Keratinocyte (primary cell): ENCODE measurements at regions not wholly inside any gene's neighbourhood (a gene's known extent, or its start where the extent isn't known, plus 50 kb on each side); places are given as distances from the start of the nearest gene placed in this dataset.
A peak's percentile ranks its signal among the peaks of the same experiment; 100 is the strongest.

Experiments
- DNase-seq: peaks from one replicate; pipeline ENCODE4 v3.0.0-alpha.2; 2011; ENCODE audit warnings: low read depth, missing footprints, low spot score
- FAIRE-seq: peaks from 2 replicates; lab custom pipeline; 2011; peaks lifted over from hg19 to GRCh38; lab: Jason Lieb, UNC
- H2AFZ ChIP-seq: 2 replicates; pipeline ENCODE4 v1.6.0; 2012; ENCODE audit warnings: low read length, control low read depth, inconsistent platforms; ENCODE audit not compliant: control insufficient read depth
- H3K27ac ChIP-seq: 2 replicates; pipeline ENCODE4 v1.5.1; 2011; ENCODE audit warnings: low read length; ENCODE audit not compliant: control insufficient read depth, insufficient read depth
- H3K27me3 ChIP-seq: 3 replicates; pipeline ENCODE4 v1.6.0; 2011; ENCODE audit warnings: low read length; ENCODE audit not compliant: control insufficient read depth, insufficient read depth; ENCODE audit errors: extremely low read depth
- H3K36me3 ChIP-seq, 2 experiments: 2 replicates in 1 of 2; 3 replicates in 1 of 2; pipeline ENCODE4 v1.5.1; 2011; ENCODE audit warnings: low read length in 2 of 2, mild to moderate bottlenecking in 1 of 2; ENCODE audit not compliant: control insufficient read depth in 2 of 2, insufficient read depth in 2 of 2; ENCODE audit errors: extremely low read depth in 1 of 2
- H3K4me1 ChIP-seq: 3 replicates; pipeline ENCODE4 v1.5.1; 2011; ENCODE audit warnings: low read length; ENCODE audit not compliant: control insufficient read depth, insufficient read depth; ENCODE audit errors: extremely low read depth
- H3K4me2 ChIP-seq: 3 replicates; pipeline ENCODE4 v1.6.0; 2011; ENCODE audit warnings: low read depth, low read length; ENCODE audit not compliant: control insufficient read depth, insufficient read depth; ENCODE audit errors: extremely low read depth
- H3K4me3 ChIP-seq, 3 experiments: fragments of 200-600 bp in 1 of 3; sonication (generic) in 1 of 3; 2 replicates in 2 of 3; 3 replicates in 1 of 3; pipeline ENCODE4 v1.5.1; 2011 to 2016; ENCODE audit warnings: low read length in 3 of 3, mild to moderate bottlenecking in 3 of 3, control low read depth in 2 of 3, inconsistent platforms in 1 of 3, low read depth in 1 of 3, mixed read lengths in 1 of 3, mixed run types in 1 of 3, moderate library complexity in 1 of 3; ENCODE audit not compliant: control insufficient read depth in 2 of 3, insufficient read depth in 2 of 3; ENCODE audit errors: extremely low read depth in 1 of 3
- H3K79me2 ChIP-seq: 2 replicates; pipeline ENCODE4 v1.6.0; 2012; ENCODE audit warnings: low read length; ENCODE audit not compliant: control insufficient read depth, insufficient read depth
- H3K9ac ChIP-seq: 3 replicates; pipeline ENCODE4 v1.6.0; 2011; ENCODE audit warnings: low read length; ENCODE audit not compliant: control insufficient read depth, insufficient read depth; ENCODE audit errors: extremely low read depth
- H3K9me1 ChIP-seq: 3 replicates; pipeline ENCODE4 v1.6.0; 2011; ENCODE audit warnings: low read length; ENCODE audit not compliant: control insufficient read depth, insufficient read depth; ENCODE audit errors: extremely low read depth
- H3K9me3 ChIP-seq: 2 replicates; pipeline ENCODE4 v1.5.1; 2012; ENCODE audit warnings: low read depth, low read length; ENCODE audit not compliant: control insufficient read depth
- H4K20me1 ChIP-seq: 3 replicates; pipeline ENCODE4 v1.6.0; 2011; ENCODE audit warnings: low read length; ENCODE audit not compliant: control insufficient read depth, insufficient read depth; ENCODE audit errors: extremely low read depth
- EZH2 ChIP-seq: IDR thresholded peaks from one replicate; pipeline ENCODE4 v1.6.1; 2012; ENCODE audit warnings: inconsistent platforms, mild to moderate bottlenecking, low read length, moderate library complexity
- dilution Hi-C: fragments of 300-500 bp; cut with MboI; formaldehyde crosslinking; loops from one replicate; pipeline ENCODE4 v1.7.0; 2020; ENCODE audit warnings: low sequenced_read_pairs; ENCODE audit not compliant: extremely low pct_ligation_motif_present
- TF ChIP-seq, protein P1 (sequence below), 3 experiments: IDR thresholded peaks in 1 of 3; conservative IDR thresholded peaks in 1 of 3; optimal IDR thresholded peaks in 1 of 3; 2 replicates in 2 of 3; 3 replicates in 1 of 3; pipeline versions ENCODE3 to v1.5.1; 2011; ENCODE audit warnings: low read length in 3 of 3, mild to moderate bottlenecking in 3 of 3, moderate library complexity in 2 of 3, control low read depth in 1 of 3, inconsistent platforms in 1 of 3; ENCODE audit not compliant: insufficient read depth in 2 of 3; ENCODE audit errors: extremely low read depth in 1 of 3

DNA sequence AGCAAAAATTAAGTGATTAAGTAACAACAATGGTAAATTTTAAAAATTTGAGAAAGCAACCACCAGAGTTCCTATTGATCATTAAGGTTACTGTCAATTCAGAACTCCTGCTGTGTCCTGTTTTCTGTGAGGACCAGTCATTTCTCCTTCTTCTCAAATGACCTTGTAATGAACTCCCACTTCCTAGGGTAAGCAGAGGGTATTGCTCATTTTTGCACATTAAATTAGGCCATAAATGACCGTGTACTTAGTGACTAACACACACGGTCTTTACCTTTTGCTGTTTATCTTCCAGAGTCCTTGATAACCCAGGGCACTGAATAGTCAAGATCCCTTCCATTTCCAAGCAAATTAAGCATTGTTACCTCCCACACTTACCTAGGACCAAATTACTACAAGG, 227.5 kb upstream of the LYPLAL1 start:
- Histone ChIP-seq H3K27me3 (no peaks in the 10 kb centered on the region), H3K4me2 (no peak overlapping the region), H3K9ac (no peak overlapping the region), H4K20me1 (no peaks in the 10 kb centered on the region), H2AFZ (no peak overlapping the region), H3K4me3 (no peak overlapping the region), H3K9me1 (no peaks in the 10 kb centered on the region), H3K36me3 (no peaks in the 10 kb centered on the region), H3K27ac (no peak overlapping the region), H3K4me1 (peaks cover 4% of the 10 kb centered on the region), H3K9me3 (no peaks in the 10 kb centered on the region), H3K79me2 (no peaks in the 10 kb centered on the region)
- dilution Hi-C loops: no loop called here
- DNase-seq (no peak), FAIRE-seq (no peak)
- TF ChIP-seq EZH2: no peak
- TF ChIP-seq, protein P1, sequence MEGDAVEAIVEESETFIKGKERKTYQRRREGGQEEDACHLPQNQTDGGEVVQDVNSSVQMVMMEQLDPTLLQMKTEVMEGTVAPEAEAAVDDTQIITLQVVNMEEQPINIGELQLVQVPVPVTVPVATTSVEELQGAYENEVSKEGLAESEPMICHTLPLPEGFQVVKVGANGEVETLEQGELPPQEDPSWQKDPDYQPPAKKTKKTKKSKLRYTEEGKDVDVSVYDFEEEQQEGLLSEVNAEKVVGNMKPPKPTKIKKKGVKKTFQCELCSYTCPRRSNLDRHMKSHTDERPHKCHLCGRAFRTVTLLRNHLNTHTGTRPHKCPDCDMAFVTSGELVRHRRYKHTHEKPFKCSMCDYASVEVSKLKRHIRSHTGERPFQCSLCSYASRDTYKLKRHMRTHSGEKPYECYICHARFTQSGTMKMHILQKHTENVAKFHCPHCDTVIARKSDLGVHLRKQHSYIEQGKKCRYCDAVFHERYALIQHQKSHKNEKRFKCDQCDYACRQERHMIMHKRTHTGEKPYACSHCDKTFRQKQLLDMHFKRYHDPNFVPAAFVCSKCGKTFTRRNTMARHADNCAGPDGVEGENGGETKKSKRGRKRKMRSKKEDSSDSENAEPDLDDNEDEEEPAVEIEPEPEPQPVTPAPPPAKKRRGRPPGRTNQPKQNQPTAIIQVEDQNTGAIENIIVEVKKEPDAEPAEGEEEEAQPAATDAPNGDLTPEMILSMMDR (optimal IDR thresholded peaks at IDR 0.05 in 1 of 3, IDR thresholded peaks at IDR 0.05 in 1 of 3, conservative IDR thresholded peaks at IDR 0.05 in 1 of 3; ENCODE audit: extremely low read depth in 1 of 3, insufficient read depth in 2 of 3, low read length in 3 of 3): no peak

GRCh38 chr1:218948446-218948845, 225.2 kb upstream of the LYPLAL1 start:
- H3K4me1 ChIP-seq: peaks cover 4% of the 10 kb centered on the region
- no peaks in the 10 kb centered on the region for H3K9me1 ChIP-seq
- H3K27me3 ChIP-seq: no peaks in the 10 kb centered on the region
- no peak overlapping the region for H2AFZ ChIP-seq
- H3K79me2 ChIP-seq: no peaks in the 10 kb centered on the region
- no peaks in the 10 kb centered on the region for H4K20me1 ChIP-seq
- H3K9ac ChIP-seq: no peak overlapping the region
- FAIRE-seq (peak; percentile 51), DNase-seq (no peak)
- no peak for TF ChIP-seq EZH2
- TF ChIP-seq, protein P1 (optimal IDR thresholded peaks at IDR 0.05 in 1 of 3, IDR thresholded peaks at IDR 0.05 in 1 of 3, conservative IDR thresholded peaks at IDR 0.05 in 1 of 3; ENCODE audit: extremely low read depth in 1 of 3, insufficient read depth in 2 of 3, low read length in 3 of 3): no peak
- no peaks in the 10 kb centered on the region for H3K36me3 ChIP-seq
- no peak overlapping the region for H3K4me3 ChIP-seq
- no peak overlapping the region for H3K27ac ChIP-seq
- H3K9me3 ChIP-seq: no peaks in the 10 kb centered on the region
- no peak overlapping the region for H3K4me2 ChIP-seq
- dilution Hi-C loops: no loop called here
